HL-60 (cell line): ENCODE measurements at regions not wholly inside any gene's neighbourhood (a gene's known extent, or its start where the extent isn't known, plus 50 kb on each side); places are given as distances from the start of the nearest gene placed in this dataset.

ENCODE experiments used
- DNase-seq, 2 experiments: peaks; one replicate each; pipeline ENCODE4 v3.0.0-alpha.2; 2010 to 2020; ENCODE audit warnings: low read depth in 1 of 2, low spot score in 1 of 2
- H3K27ac ChIP-seq: fragments of 250-450 bp; sonication (Bioruptor Pico); replicated peaks from 2 replicates; pipeline ENCODE4 v1.5.1; 2020; ENCODE audit warnings: mild to moderate bottlenecking, moderate library complexity
- H3K27me3 ChIP-seq: fragments of 250-450 bp; sonication (Bioruptor Pico); 2 replicates; pipeline ENCODE4 v1.5.1; 2021; ENCODE audit warnings: mild to moderate bottlenecking, moderate library complexity; ENCODE audit not compliant: insufficient read depth, poor library complexity, severe bottlenecking
- H3K4me3 ChIP-seq: replicated peaks from 2 replicates; pipeline ENCODE4 v1.5.1; 2011; ENCODE audit warnings: mild to moderate bottlenecking, control low read depth, low read length; ENCODE audit not compliant: insufficient read depth
- CTCF ChIP-seq: IDR thresholded peaks from one replicate; pipeline ENCODE4 v1.5.1; 2011; ENCODE audit warnings: low read length, control low read depth, inconsistent platforms; ENCODE audit not compliant: insufficient read depth
- GABPA ChIP-seq: IDR thresholded peaks from 2 replicates; pipeline ENCODE4 v1.6.1; 2012; ENCODE audit warnings: low read depth
- POLR2AphosphoS5 ChIP-seq: IDR thresholded peaks from 2 replicates; pipeline ENCODE4 v1.6.1; 2012; ENCODE audit warnings: low read depth
- REST ChIP-seq: IDR thresholded peaks from 2 replicates; pipeline ENCODE4 v1.6.1; 2012; ENCODE audit warnings: low read depth; ENCODE audit not compliant: insufficient replicate concordance
- SPI1 ChIP-seq: IDR thresholded peaks from 2 replicates; pipeline ENCODE4 v1.6.1; 2012; ENCODE audit warnings: low read depth, mild to moderate bottlenecking, borderline replicate concordance

- Histone ChIP-seq H3K4me3 (no peak overlapping the region), H3K27ac (no peak overlapping the region), H3K27me3 (peaks cover 5% of the 10 kb centered on the region)
- TF ChIP-seq POLR2AphosphoS5 (no peak), REST (no peak), CTCF (no peak), GABPA (no peak)
- DNase-seq: no peak
Measured at GRCh38 chr11:27795955-27796861, 96.0 kb upstream of the BDNF start.

GRCh38 chr11:27786864-27787263, 86.6 kb upstream of the BDNF start:
- no peak for TF ChIP-seq REST
- no peak for TF ChIP-seq GABPA
- TF ChIP-seq SPI1: no peak
- TF ChIP-seq CTCF: no peak
- TF ChIP-seq POLR2AphosphoS5: no peak

GRCh38 chr11:27786331-27786730, 86.1 kb upstream of the BDNF start:
- no peak for DNase-seq
- no peaks in the 10 kb centered on the region for H3K27me3 ChIP-seq
- no peak overlapping the region for H3K4me3 ChIP-seq
- TF ChIP-seq POLR2AphosphoS5 (no peak), CTCF (no peak), SPI1 (no peak), REST (no peak), GABPA (no peak)
- H3K27ac ChIP-seq: no peak overlapping the region

More at GRCh38 chr11:27786864-27787263, 86.6 kb upstream of the BDNF start:
- Histone ChIP-seq H3K27me3 (no peaks in the 10 kb centered on the region), H3K27ac (no peak overlapping the region), H3K4me3 (no peak overlapping the region)
- DNase-seq: no peak
